GM19043 (cell line): ENCODE measurements at regions not wholly inside any gene's neighbourhood (a gene's known extent, or its start where the extent isn't known, plus 50 kb on each side); places are given as distances from the start of the nearest gene placed in this dataset.

Experiments
- ATAC-seq: cut with Tn5 transposase; IDR thresholded peaks from one replicate; pipeline ENCODE4 v1.9.1; 2021; ENCODE audit warnings: low read depth; ENCODE audit not compliant: unreplicated experiment

- no peak for ATAC-seq
Observed at GRCh38 chr18:67301592-67301991, 214.9 kb downstream of the DSEL start.

GRCh38 chr18:67300498-67300897 lies 216.0 kb downstream of the DSEL start:
- ATAC-seq, result no peak

GRCh38 chr18:67292814-67293213 lies 223.7 kb downstream of the DSEL start:
- ATAC-seq, result no peak

GRCh38 chr18:67290421-67290820 lies 226.1 kb downstream of the DSEL start:
- no peak for ATAC-seq

- no peak for ATAC-seq
Observed at GRCh38 chr18:67285583-67285982, 230.9 kb downstream of the DSEL start.

- no peak for ATAC-seq
Observed at GRCh38 chr18:67282796-67283195, 233.7 kb downstream of the DSEL start.

- ATAC-seq, result no peak
Observed at GRCh38 chr18:67281746-67282145, 234.8 kb downstream of the DSEL start.

GRCh38 chr18:67280486-67281242 lies 235.9 kb downstream of the DSEL start:
- ATAC-seq, result no peak

- ATAC-seq, result no peak
Observed at GRCh38 chr18:67279988-67280387, 236.5 kb downstream of the DSEL start.

- ATAC-seq, result no peak
Observed at GRCh38 chr18:67278984-67279383, 237.5 kb downstream of the DSEL start.

- ATAC-seq, result no peak
Observed at GRCh38 chr18:67276638-67277037, 239.9 kb downstream of the DSEL start.

GRCh38 chr18:67273288-67273687 lies 243.2 kb downstream of the DSEL start:
- no peak for ATAC-seq

- no peak for ATAC-seq
Observed at GRCh38 chr18:67269206-67269605, 247.3 kb downstream of the DSEL start.

GRCh38 chr18:67268530-67268929 lies 248.0 kb downstream of the DSEL start:
- ATAC-seq, result no peak

- ATAC-seq, result no peak
Observed at GRCh38 chr18:67266246-67267237, 250.0 kb downstream of the DSEL start.

- ATAC-seq, result no peak
Observed at GRCh38 chr18:67265464-67266245, 250.9 kb downstream of the DSEL start.

GRCh38 chr18:67261931-67262552 lies 254.5 kb downstream of the DSEL start:
- ATAC-seq, result no peak

- no peak for ATAC-seq
Observed at GRCh38 chr18:67260841-67261240, 255.7 kb downstream of the DSEL start.

GRCh38 chr18:67250776-67251424 lies 265.6 kb downstream of the DSEL start:
- ATAC-seq, result no peak
